ENCODE measurements at regions not wholly inside any gene's neighbourhood (a gene's known extent, or its start where the extent isn't known, plus 50 kb on each side); places are given as distances from the start of the nearest gene placed in this dataset.

DNA sequence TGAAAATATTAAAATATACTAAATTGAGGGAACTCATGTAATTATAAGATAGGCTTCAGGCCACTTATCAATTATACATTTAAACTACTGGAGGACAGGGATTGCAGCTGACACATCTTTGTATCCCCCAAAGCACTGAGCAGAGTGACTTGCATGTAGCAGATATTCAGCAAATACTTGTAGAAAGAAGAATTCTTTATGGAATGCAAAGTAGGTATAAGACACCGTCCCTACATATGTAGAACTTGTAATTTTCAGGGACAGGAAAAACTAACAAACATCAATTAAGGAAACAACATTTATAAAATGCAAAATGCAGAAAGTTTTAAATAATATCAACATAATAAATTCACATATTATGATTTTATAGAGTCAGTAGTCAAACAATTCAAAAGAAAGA lies 719.2 kb downstream of the OLFM4 start:
- Histone ChIP-seq H3K36me3 (no peaks in the 10 kb centered on the region), H3K9me3 (ENCODE audit: low read depth) (no peaks in the 10 kb centered on the region), H3K27me3 (no peaks in the 10 kb centered on the region), H3K4me3 (no peak overlapping the region), H3K27ac (no peak overlapping the region), H3K4me1 (ENCODE audit: low read depth) (no peaks in the 10 kb centered on the region)
- TF ChIP-seq, protein P1, sequence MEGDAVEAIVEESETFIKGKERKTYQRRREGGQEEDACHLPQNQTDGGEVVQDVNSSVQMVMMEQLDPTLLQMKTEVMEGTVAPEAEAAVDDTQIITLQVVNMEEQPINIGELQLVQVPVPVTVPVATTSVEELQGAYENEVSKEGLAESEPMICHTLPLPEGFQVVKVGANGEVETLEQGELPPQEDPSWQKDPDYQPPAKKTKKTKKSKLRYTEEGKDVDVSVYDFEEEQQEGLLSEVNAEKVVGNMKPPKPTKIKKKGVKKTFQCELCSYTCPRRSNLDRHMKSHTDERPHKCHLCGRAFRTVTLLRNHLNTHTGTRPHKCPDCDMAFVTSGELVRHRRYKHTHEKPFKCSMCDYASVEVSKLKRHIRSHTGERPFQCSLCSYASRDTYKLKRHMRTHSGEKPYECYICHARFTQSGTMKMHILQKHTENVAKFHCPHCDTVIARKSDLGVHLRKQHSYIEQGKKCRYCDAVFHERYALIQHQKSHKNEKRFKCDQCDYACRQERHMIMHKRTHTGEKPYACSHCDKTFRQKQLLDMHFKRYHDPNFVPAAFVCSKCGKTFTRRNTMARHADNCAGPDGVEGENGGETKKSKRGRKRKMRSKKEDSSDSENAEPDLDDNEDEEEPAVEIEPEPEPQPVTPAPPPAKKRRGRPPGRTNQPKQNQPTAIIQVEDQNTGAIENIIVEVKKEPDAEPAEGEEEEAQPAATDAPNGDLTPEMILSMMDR (IDR thresholded peaks at IDR 0.05; ENCODE audit: low read depth, low read length), result no peak
- DNase-seq (ENCODE audit: low read depth in 1 of 2, low spot score in 1 of 2), result no peak

DNA sequence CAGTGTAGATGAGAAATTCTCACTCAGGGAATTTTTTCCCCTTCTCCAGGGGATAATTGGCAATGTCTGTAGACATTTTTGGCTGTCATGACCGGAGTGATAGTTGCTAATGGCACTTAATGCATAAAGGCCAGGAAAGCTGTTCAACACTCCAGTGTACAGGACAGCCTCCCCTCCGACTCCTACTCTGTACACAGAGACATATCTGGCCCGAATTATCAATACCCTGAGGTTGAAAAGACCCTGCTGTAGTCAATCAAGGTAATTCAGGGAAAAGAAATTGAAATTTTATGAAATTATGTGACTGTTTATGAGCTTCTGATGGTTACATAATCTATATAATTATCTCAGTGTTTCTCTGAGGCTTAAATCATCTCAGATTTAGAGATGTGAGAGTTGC lies 720.7 kb downstream of the OLFM4 start:
- Histone ChIP-seq H3K36me3 (no peaks in the 10 kb centered on the region), H3K27ac (no peak overlapping the region), H3K9me3 (ENCODE audit: low read depth) (no peaks in the 10 kb centered on the region), H3K27me3 (no peaks in the 10 kb centered on the region), H3K4me1 (ENCODE audit: low read depth) (no peaks in the 10 kb centered on the region), H3K4me3 (no peak overlapping the region)
- DNase-seq (ENCODE audit: low read depth in 1 of 2, low spot score in 1 of 2), result no peak
- TF ChIP-seq, protein P1 (IDR thresholded peaks at IDR 0.05; ENCODE audit: low read depth, low read length), result no peak

DNA sequence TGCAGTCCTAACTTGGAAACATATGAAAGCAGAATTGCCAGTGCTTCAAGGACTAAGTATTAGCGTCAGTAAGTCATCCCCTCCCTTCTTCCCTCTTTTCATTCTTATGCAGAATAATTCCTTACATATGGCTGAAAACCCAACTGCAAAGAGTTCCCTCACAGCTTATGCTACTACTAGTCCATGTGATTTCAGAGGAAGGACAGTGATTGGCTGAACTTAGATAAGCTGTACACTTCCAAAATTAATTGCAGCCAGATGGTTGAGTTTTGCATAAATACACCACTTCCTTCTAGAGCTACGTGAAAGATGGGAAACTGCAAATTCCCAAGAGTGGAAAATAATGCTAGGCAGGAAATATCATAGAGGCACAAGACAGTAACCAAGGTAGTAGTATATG lies 730.4 kb downstream of the OLFM4 start:
- H3K36me3 ChIP-seq, result no peaks in the 10 kb centered on the region
- TF ChIP-seq, protein P1 (IDR thresholded peaks at IDR 0.05; ENCODE audit: low read depth, low read length), result no peak
- no peak overlapping the region for H3K4me3 ChIP-seq
- no peaks in the 10 kb centered on the region for H3K4me1 ChIP-seq (ENCODE audit: low read depth)
- H3K9me3 ChIP-seq (ENCODE audit: low read depth), result no peaks in the 10 kb centered on the region
- no peak overlapping the region for H3K27ac ChIP-seq
- H3K27me3 ChIP-seq, result no peaks in the 10 kb centered on the region
- no peak for DNase-seq (ENCODE audit: low read depth in 1 of 2, low spot score in 1 of 2)

DNA sequence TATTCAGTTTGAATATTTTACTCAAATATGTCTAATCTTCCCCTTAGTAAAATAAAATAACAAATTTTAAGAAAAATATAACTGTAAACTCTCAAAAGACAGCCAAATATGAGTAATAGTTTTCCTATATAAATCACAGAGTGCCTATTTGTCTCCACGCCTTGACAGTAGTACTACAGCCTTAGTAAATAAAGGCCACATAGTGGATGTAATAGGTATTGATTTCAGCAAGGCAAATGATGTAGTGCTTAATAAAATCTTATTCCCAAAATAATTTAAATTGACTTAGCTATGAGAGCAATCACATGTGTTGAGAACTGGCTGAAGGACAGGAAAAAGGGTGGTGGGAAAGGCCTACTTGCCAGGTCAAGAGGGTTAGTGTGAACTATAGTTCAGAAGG lies 747.2 kb downstream of the OLFM4 start:
- Histone ChIP-seq H3K27me3 (no peaks in the 10 kb centered on the region), H3K9me3 (ENCODE audit: low read depth) (no peaks in the 10 kb centered on the region), H3K4me1 (ENCODE audit: low read depth) (peaks cover 7% of the 10 kb centered on the region), H3K4me3 (no peak overlapping the region), H3K36me3 (no peaks in the 10 kb centered on the region), H3K27ac (no peak overlapping the region)
- TF ChIP-seq, protein P1 (IDR thresholded peaks at IDR 0.05; ENCODE audit: low read depth, low read length), result no peak
- DNase-seq (ENCODE audit: low read depth in 1 of 2, low spot score in 1 of 2), result no peak

DNA sequence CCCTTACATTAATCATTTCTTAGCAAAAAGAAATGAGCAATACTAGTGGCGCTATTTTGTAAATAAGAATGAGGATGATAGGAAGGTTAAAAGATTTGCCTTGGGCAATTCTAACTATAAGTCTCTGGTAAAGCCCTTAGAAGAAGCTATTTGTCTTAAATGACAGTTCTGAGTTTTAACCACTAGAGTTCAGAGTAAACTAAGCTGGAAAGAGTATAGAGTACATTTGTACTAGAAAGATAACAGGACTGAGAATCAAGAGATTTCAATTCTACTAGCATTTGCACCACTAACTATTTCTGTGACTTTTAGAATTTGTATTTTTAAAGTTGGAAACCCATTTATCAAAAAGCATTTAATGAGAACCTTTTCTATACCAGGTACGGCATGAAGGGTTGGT lies 750.3 kb downstream of the OLFM4 start:
- Histone ChIP-seq H3K27ac (no peak overlapping the region), H3K4me3 (no peak overlapping the region), H3K4me1 (ENCODE audit: low read depth) (peaks cover 7% of the 10 kb centered on the region), H3K36me3 (no peaks in the 10 kb centered on the region), H3K9me3 (ENCODE audit: low read depth) (no peaks in the 10 kb centered on the region), H3K27me3 (no peaks in the 10 kb centered on the region)
- TF ChIP-seq, protein P1 (IDR thresholded peaks at IDR 0.05; ENCODE audit: low read depth, low read length), result no peak
- DNase-seq (ENCODE audit: low read depth in 1 of 2, low spot score in 1 of 2), result peak in 1 of 2 donors; percentile 39

DNA sequence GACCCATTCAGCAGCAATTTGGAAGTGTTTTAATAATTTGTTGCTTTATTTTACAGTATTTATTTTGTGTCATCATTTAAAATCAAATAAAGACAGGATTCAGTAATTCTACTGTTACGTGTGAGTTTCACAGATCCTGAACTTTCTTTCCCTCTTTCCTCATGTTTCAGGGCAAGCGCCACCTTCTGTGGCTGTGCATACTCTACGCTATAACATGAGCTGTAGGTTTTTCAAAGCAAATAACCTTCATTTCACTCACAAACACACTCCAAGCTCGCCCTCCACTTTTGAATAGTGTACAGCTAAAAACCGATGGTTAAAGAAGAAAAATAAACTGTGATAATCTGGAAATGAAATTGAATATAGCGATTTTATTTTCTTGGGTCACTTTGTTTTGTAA lies 753.3 kb downstream of the OLFM4 start:
- Histone ChIP-seq H3K27me3 (no peaks in the 10 kb centered on the region), H3K4me1 (ENCODE audit: low read depth) (peaks cover 7% of the 10 kb centered on the region), H3K9me3 (ENCODE audit: low read depth) (no peaks in the 10 kb centered on the region), H3K36me3 (no peaks in the 10 kb centered on the region), H3K27ac (no peak overlapping the region), H3K4me3 (peak overlapping the region; percentile 2)
- TF ChIP-seq, protein P1 (IDR thresholded peaks at IDR 0.05; ENCODE audit: low read depth, low read length), result no peak
- peak in 1 of 2 donors; percentile 18 for DNase-seq (ENCODE audit: low read depth in 1 of 2, low spot score in 1 of 2)
